H1 (cell line): ENCODE measurements at regions not wholly inside any gene's neighbourhood (a gene's known extent, or its start where the extent isn't known, plus 50 kb on each side); places are given as distances from the start of the nearest gene placed in this dataset.

Experiments
- EZH2 ChIP-seq: fragments of 200-600 bp; sonication (generic); IDR thresholded peaks from 2 replicates; pipeline ENCODE4 v1.7.1; 2012; ENCODE audit warnings: low read depth, mild to moderate bottlenecking, moderate library complexity, low read length, inconsistent platforms; ENCODE audit not compliant: severe bottlenecking
- FOSL1 ChIP-seq: IDR thresholded peaks from 2 replicates; pipeline ENCODE4 v1.6.1; 2011; ENCODE audit warnings: mild to moderate bottlenecking, low read depth, low read length, moderate library complexity; ENCODE audit not compliant: insufficient read depth
- KDM5A ChIP-seq: fragments of 200-600 bp; IDR thresholded peaks from 2 replicates; pipeline ENCODE4 v1.7.1; 2012; ENCODE audit warnings: mild to moderate bottlenecking, low read length, inconsistent platforms, mixed read lengths
- NRF1 ChIP-seq: IDR thresholded peaks from 2 replicates; pipeline ENCODE4 v1.6.1; 2011; ENCODE audit warnings: mild to moderate bottlenecking, low read depth, low read length, improper control_type of control experiment
- SUZ12 ChIP-seq: fragments of 200-600 bp; sonication (generic); IDR thresholded peaks from 2 replicates; pipeline ENCODE4 v1.6.1; 2012; ENCODE audit warnings: mild to moderate bottlenecking, inconsistent platforms, low read length, moderate library complexity, mixed read lengths
- TEAD4 ChIP-seq: IDR thresholded peaks from 2 replicates; pipeline ENCODE4 v1.6.1; 2012; ENCODE audit warnings: low read depth, low read length, inconsistent platforms, mixed read lengths
- YY1 ChIP-seq: IDR thresholded peaks from 2 replicates; pipeline ENCODE4 v1.6.1; 2011; ENCODE audit warnings: low read depth, mild to moderate bottlenecking, low read length
- TF ChIP-seq, protein P1 (sequence below): IDR thresholded peaks from 2 replicates; pipeline ENCODE4 v1.6.1; 2011; ENCODE audit warnings: low read length, improper control_type of control experiment

DNA sequence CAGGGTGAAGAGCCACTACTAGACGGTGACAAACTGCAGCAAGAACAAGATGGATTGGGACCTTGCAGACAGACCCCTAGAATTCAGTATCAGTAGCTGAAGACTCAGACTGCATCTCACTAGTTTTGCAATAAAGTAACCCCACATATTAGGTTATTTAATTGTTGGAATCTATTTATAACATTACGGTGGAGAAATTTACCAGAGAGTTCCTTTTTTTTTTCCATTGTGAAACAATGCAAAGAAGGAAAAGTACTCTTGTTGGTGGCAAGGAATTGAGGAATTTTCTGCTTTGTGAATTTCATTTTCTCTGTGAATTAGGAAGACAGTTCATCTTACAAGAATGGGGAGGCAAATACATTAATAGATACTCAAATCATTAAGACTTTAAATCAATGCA, 185.7 kb upstream of the PPFIA2 start (continued):
- TF ChIP-seq EZH2 = no peak
- TF ChIP-seq FOSL1 = no peak
- no peak for TF ChIP-seq SUZ12
- TF ChIP-seq TEAD4 = no peak
- no peak for TF ChIP-seq YY1
- TF ChIP-seq NRF1 = no peak
- no peak for TF ChIP-seq KDM5A
- TF ChIP-seq, protein P1, sequence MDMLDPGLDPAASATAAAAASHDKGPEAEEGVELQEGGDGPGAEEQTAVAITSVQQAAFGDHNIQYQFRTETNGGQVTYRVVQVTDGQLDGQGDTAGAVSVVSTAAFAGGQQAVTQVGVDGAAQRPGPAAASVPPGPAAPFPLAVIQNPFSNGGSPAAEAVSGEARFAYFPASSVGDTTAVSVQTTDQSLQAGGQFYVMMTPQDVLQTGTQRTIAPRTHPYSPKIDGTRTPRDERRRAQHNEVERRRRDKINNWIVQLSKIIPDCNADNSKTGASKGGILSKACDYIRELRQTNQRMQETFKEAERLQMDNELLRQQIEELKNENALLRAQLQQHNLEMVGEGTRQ = no peak
